Peyer's patch (tissue), 4 donors: ENCODE measurements at regions not wholly inside any gene's neighbourhood (a gene's known extent, or its start where the extent isn't known, plus 50 kb on each side); places are given as distances from the start of the nearest gene placed in this dataset.

ENCODE experiments used
- DNase-seq, 3 donors: peaks; one replicate each; pipeline ENCODE4 v3.0.0-alpha.2; 2017 to 2019
- H3K27ac ChIP-seq, 4 donors: fragments of 200-600 bp; sonication (generic); one replicate each; pipeline ENCODE4 v1.5.1; 2016 to 2019
- H3K27me3 ChIP-seq, 2 donors: fragments of 200-600 bp; sonication (generic); one replicate each; pipeline ENCODE4 v1.5.1; 2019
- H3K36me3 ChIP-seq, 3 donors: fragments of 200-600 bp; sonication (generic); one replicate each; pipeline ENCODE4 v1.5.1; 2016 to 2019
- H3K4me1 ChIP-seq, 4 donors: fragments of 200-600 bp; sonication (generic); one replicate each; pipeline ENCODE4 v1.5.1; 2016 to 2019
- H3K4me3 ChIP-seq, 4 donors: fragments of 200-600 bp; sonication (generic); 1 replicate in 3 of 4; 2 replicates in 1 of 4; pipeline ENCODE4 v1.5.1; 2016 to 2019; ENCODE audit warnings: mild to moderate bottlenecking in 1 of 4
- H3K9me3 ChIP-seq, 4 donors: fragments of 200-600 bp; sonication (generic); one replicate each; pipeline ENCODE4 v1.5.1; 2016 to 2019; ENCODE audit warnings: mild to moderate bottlenecking in 1 of 4
- POLR2A ChIP-seq, 2 donors: fragments of 450-650 bp; IDR thresholded peaks; one replicate each; pipeline ENCODE4 v1.5.1; 2017; ENCODE audit warnings: antibody characterized with exemption in 2 of 2, mild to moderate bottlenecking in 2 of 2, moderate library complexity in 2 of 2
- TF ChIP-seq, protein P1 (sequence below), 6 experiments: fragments of 450-650 bp in 4 of 6; fragments of 200-600 bp in 2 of 6; sonication (generic) in 1 of 6; IDR thresholded peaks; one replicate each; pipeline ENCODE4 v1.5.1; 2017 to 2019; ENCODE audit warnings: antibody characterized with exemption in 6 of 6, mild to moderate bottlenecking in 3 of 6, moderate library complexity in 1 of 6

DNA sequence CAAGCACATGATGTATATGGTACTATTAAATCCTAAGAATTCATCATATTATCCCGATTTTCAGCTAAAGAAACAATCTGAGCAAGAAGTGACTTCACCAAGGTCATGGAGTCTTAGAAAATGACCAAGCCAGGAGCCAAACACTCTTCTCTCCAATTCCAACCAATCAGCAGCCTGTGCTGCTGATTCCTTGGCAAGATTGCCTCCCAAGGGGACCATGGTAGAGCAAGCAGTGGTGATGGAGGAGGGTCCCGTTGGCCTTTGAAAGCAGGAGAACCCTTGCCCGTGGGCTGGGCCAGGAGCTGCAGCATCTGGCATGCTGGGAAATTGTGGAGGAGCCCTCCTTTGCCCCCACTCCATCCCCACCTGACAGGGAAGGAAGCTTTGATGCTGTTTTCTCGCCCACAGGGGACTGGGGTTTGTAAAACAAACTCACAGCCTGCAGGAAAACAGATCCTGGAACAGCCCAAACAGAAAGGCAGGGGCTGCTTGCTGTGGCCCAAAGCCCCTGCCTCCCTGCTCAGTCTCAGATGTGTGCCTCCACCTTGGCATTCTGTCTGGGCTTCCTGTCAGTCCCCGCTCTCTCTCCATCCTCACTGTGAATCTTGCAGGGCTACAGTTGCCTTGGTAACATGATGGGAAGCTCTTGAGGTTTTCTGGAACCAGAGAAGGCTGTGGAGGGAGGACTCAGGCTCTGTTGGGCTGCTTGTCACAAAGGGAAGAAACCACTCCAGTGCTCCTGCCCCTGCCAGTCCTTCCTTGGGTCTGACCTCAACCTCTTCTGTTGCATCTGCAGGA, 70.8 kb upstream of the HSPA9 start:
- DNase-seq, result peak in 1 of 3 donors; percentile 30
- TF ChIP-seq POLR2A (IDR thresholded peaks at IDR 0.05), result no peak
- TF ChIP-seq, protein P1, sequence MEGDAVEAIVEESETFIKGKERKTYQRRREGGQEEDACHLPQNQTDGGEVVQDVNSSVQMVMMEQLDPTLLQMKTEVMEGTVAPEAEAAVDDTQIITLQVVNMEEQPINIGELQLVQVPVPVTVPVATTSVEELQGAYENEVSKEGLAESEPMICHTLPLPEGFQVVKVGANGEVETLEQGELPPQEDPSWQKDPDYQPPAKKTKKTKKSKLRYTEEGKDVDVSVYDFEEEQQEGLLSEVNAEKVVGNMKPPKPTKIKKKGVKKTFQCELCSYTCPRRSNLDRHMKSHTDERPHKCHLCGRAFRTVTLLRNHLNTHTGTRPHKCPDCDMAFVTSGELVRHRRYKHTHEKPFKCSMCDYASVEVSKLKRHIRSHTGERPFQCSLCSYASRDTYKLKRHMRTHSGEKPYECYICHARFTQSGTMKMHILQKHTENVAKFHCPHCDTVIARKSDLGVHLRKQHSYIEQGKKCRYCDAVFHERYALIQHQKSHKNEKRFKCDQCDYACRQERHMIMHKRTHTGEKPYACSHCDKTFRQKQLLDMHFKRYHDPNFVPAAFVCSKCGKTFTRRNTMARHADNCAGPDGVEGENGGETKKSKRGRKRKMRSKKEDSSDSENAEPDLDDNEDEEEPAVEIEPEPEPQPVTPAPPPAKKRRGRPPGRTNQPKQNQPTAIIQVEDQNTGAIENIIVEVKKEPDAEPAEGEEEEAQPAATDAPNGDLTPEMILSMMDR (IDR thresholded peaks at IDR 0.05), result no peak
- H3K4me3 ChIP-seq, result no peak overlapping the region

GRCh38 chr5:138643040-138643791, 68.0 kb upstream of the HSPA9 start:
- Histone ChIP-seq H3K4me3 (no peak overlapping the region), H3K27me3 (no peaks in the 10 kb centered on the region), H3K36me3 (no peaks in the 10 kb centered on the region), H3K9me3 (no peaks in the 10 kb centered on the region), H3K4me1 (no peaks in the 10 kb centered on the region), H3K27ac (no peak overlapping the region)
- peak in 1 of 3 donors; percentile 21 for DNase-seq
- TF ChIP-seq, protein P1 (IDR thresholded peaks at IDR 0.05), result no peak
- TF ChIP-seq POLR2A (IDR thresholded peaks at IDR 0.05), result no peak

More for the DNA sequence above, 70.8 kb upstream of the HSPA9 start:
- peaks cover 0 to 6% (median 0%) of the 10 kb centered on the region in 4 donors for H3K4me1 ChIP-seq
- no peak overlapping the region for H3K27ac ChIP-seq
- no peaks in the 10 kb centered on the region for H3K36me3 ChIP-seq
- no peaks in the 10 kb centered on the region for H3K9me3 ChIP-seq
- no peaks in the 10 kb centered on the region for H3K27me3 ChIP-seq

- Histone ChIP-seq H3K36me3 (no peaks in the 10 kb centered on the region), H3K9me3 (no peaks in the 10 kb centered on the region), H3K27me3 (no peaks in the 10 kb centered on the region), H3K4me3 (no peak overlapping the region), H3K4me1 (no peaks in the 10 kb centered on the region), H3K27ac (no peak overlapping the region)
- TF ChIP-seq POLR2A (IDR thresholded peaks at IDR 0.05), result no peak
- TF ChIP-seq, protein P1 (IDR thresholded peaks at IDR 0.05), result peak in 4 of 6 experiments; percentile 64 to 69 (median 68)
- DNase-seq, result peak; percentile 63 to 81 (median 71)
Observed at GRCh38 chr5:138641547-138642298, 66.5 kb upstream of the HSPA9 start.

DNA sequence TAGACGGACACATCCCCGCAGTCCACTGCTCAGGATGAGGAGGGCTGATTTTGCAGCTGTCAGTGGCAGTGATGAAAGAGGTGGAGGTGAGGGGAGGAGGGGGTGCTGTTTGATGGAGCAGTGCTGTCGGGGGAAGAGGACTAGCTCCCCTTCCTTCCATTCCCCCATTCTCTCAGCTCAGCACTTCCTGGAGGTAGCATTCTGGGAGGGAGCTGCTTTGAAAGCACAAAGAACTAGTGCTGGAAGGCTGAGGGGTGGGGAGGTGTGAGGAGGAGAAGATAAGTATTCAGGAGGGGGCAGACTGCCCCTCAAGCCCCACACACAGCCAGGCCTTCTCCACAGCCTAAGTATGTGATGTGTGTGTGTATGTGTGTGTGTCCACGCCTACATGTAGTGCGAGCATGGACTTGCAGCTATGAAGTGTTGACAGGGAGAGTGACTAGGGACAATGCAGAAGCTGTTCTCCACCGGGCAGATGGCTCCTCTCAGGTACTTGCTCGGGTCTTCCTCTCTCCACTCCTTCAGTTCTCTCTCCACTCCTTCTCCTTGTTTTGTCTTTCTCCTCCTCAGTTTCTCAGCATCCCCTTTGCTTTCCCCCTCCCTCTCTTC, 65.5 kb upstream of the HSPA9 start:
- TF ChIP-seq, protein P1 (IDR thresholded peaks at IDR 0.05), result no peak
- no peak for TF ChIP-seq POLR2A (IDR thresholded peaks at IDR 0.05)
- H3K27ac ChIP-seq, result no peak overlapping the region
- H3K27me3 ChIP-seq, result no peaks in the 10 kb centered on the region
- H3K4me3 ChIP-seq, result no peak overlapping the region
- peak in 1 of 3 donors; percentile 15 for DNase-seq
- no peaks in the 10 kb centered on the region for H3K4me1 ChIP-seq
- no peaks in the 10 kb centered on the region for H3K36me3 ChIP-seq
- H3K9me3 ChIP-seq, result no peaks in the 10 kb centered on the region

GRCh38 chr5:138640138-138640537, 64.9 kb upstream of the HSPA9 start:
- TF ChIP-seq, protein P1 (IDR thresholded peaks at IDR 0.05), result no peak
- no peak for TF ChIP-seq POLR2A (IDR thresholded peaks at IDR 0.05)
- Histone ChIP-seq H3K4me1 (peaks cover 0 to under 1% (median 0%) of the 10 kb centered on the region in 4 donors), H3K9me3 (no peaks in the 10 kb centered on the region), H3K27ac (no peak overlapping the region), H3K36me3 (no peaks in the 10 kb centered on the region), H3K27me3 (no peaks in the 10 kb centered on the region), H3K4me3 (no peak overlapping the region)
- no peak for DNase-seq
